Hepatocyte (in vitro differentiated cells): ENCODE measurements at regions not wholly inside any gene's neighbourhood (a gene's known extent, or its start where the extent isn't known, plus 50 kb on each side); places are given as distances from the start of the nearest gene placed in this dataset.

Experiments
- CTCF ChIP-seq: fragments of 200-600 bp; sonication (generic); IDR thresholded peaks from 2 replicates; pipeline ENCODE4 v1.5.1; 2016; ENCODE audit warnings: antibody characterized with exemption, mild to moderate bottlenecking; ENCODE audit not compliant: poor library complexity
- EZH2 ChIP-seq: fragments of 200-600 bp; sonication (generic); IDR thresholded peaks from 2 replicates; pipeline ENCODE4 v1.6.1; 2016; ENCODE audit warnings: antibody characterized with exemption, mild to moderate bottlenecking, borderline replicate concordance

GRCh38 chr18:77733292-77733903, 483.8 kb downstream of the GALR1 start:
- no peak for TF ChIP-seq CTCF
- TF ChIP-seq EZH2 = no peak
